ENCODE measurements at regions not wholly inside any gene's neighbourhood (a gene's known extent, or its start where the extent isn't known, plus 50 kb on each side); places are given as distances from the start of the nearest gene placed in this dataset.

DNA sequence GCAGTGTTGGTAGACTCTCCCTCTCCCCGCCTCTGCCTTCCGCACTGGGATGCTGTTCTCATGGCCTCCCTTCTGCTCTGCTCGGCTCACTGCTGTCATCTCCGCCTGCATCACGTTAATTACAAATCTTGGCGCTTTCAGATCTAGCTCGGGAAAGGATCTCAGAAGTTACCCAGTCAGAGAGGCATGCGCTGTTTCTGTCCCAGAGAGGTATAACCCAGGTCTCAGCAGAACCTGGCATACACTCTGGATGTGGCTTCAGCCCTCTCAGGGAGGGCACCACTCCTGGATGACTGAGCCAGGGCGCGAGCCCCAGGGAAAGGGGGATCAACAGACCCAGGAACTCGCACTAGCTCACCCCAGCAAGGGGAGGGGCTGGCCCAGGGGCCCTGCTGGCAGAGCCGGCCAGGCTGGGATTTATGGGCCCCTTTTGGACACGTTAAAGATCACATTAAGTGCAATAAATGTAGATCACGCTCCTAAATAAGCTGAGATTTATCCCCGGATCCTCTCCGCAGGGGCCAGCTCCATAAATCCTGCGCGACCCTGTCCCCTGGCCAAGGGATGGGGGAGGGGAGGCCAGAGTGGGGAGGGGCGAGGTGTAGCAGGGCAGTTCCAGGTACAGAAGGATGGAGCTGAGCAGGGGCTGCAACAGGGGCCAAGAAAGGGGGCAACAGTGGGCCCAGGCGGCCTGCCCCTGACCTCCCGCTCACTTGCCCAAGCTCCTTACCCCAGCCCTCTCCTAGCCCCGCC, 101.3 kb upstream of the ZBTB40 start:
- no peak overlapping the region for H3K27ac Mint-ChIP-seq
- peaks cover 16% of the 10 kb centered on the region for H3K4me1 Mint-ChIP-seq
- no peaks in the 10 kb centered on the region for H3K36me3 Mint-ChIP-seq (ENCODE audit: low read depth)
- H3K27me3 Mint-ChIP-seq = peaks cover 76% of the 10 kb centered on the region
- ATAC-seq = no peak
- H3K9me3 ChIP-seq (ENCODE audit: control insufficient read depth, low read length, poor library complexity, severe bottlenecking) = no peaks in the 10 kb centered on the region
- DNase-seq = no peak
- no peak overlapping the region for H3K4me3 Mint-ChIP-seq

DNA sequence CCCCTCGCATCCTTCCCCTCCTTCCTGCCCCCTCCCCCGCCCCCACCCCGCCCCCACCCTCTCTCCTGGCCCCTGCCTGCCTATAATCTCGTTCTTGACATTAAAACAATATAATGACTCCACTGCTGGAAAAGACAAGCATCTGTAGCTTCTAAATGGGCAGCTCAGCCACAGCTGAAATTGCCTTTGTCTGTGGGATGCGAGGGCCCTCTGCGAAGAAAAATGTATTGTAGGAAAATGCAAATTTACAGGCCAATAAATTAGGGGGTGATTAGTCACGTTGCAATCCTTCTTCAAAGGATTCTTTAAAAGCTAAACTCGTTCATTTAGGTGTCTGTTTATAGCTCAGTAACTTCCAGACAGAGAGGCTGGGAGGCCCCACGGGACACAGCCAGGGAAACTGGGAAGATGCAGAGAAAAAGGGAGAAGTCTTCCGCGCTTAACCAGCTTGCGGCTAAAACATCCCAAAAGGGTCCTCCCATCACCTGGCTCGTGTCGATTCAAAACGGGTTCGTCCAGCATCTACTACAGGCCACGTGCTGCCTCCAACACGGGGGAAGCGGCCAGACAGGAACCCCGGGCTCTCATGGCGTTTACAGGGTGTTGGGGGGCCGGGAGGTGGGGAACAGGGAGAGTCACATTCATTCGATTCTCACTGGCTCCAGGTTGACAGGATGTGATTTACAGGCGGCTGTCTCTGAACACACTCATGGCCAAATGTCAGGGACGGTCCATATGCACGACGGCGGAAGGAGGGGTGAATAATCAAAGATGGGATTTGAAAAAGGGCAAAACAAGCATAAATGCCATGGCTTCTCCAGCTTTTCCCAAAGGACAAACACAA, 100.5 kb upstream of the ZBTB40 start:
- no peak for ATAC-seq
- Mint-ChIP-seq H3K27ac (no peak overlapping the region), H3K4me1 (peaks cover 16% of the 10 kb centered on the region), H3K36me3 (ENCODE audit: low read depth) (no peaks in the 10 kb centered on the region), H3K27me3 (peaks cover 74% of the 10 kb centered on the region), H3K4me3 (no peak overlapping the region)
- DNase-seq = no peak
- H3K9me3 ChIP-seq (ENCODE audit: control insufficient read depth, low read length, poor library complexity, severe bottlenecking) = no peaks in the 10 kb centered on the region

DNA sequence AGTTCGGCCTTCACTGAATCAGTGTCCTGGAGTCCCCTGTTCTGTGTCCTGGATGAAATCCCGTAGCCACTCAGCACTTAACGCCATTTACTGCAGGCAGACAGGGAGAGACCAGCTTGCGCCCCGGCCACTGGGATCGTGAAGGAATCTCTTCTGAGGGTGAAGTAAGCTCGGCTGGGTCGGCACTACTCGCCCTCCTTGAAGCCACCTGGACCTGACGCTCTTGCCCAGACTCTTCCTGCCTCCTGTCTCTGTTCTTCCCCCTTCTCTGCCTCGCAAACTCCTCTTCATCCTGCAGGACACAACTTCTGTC, 99.9 kb upstream of the ZBTB40 start:
- Mint-ChIP-seq H3K27me3 (peaks cover 70% of the 10 kb centered on the region), H3K27ac (no peak overlapping the region), H3K4me3 (no peak overlapping the region), H3K36me3 (ENCODE audit: low read depth) (no peaks in the 10 kb centered on the region), H3K4me1 (peaks cover 16% of the 10 kb centered on the region)
- ATAC-seq (no peak), DNase-seq (no peak)
- no peaks in the 10 kb centered on the region for H3K9me3 ChIP-seq (ENCODE audit: control insufficient read depth, low read length, poor library complexity, severe bottlenecking)

DNA sequence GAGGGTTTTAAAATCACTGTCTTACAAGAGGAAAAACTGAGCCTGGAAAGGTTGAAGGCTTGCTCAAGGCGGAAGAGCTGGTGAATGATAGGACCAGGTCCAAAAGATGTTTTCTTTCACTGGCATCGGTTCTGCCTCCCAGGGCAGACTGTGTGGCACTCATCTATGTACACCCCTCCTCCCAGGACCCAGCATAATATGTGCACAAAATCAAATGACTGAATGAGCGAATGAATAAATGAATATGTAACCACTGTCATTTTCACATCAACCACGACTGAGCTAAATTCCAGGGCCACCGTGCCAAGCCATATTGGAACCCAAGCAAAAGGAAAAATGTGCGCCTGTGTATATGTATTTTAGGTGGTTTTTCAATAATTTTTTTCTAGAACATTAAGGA, 99.3 kb upstream of the ZBTB40 start:
- H3K4me1 Mint-ChIP-seq = peaks cover 16% of the 10 kb centered on the region
- no peaks in the 10 kb centered on the region for H3K9me3 ChIP-seq (ENCODE audit: control insufficient read depth, low read length, poor library complexity, severe bottlenecking)
- H3K27ac Mint-ChIP-seq = no peak overlapping the region
- no peak overlapping the region for H3K4me3 Mint-ChIP-seq
- ATAC-seq (no peak), DNase-seq (no peak)
- H3K36me3 Mint-ChIP-seq (ENCODE audit: low read depth) = no peaks in the 10 kb centered on the region
- peaks cover 72% of the 10 kb centered on the region for H3K27me3 Mint-ChIP-seq

DNA sequence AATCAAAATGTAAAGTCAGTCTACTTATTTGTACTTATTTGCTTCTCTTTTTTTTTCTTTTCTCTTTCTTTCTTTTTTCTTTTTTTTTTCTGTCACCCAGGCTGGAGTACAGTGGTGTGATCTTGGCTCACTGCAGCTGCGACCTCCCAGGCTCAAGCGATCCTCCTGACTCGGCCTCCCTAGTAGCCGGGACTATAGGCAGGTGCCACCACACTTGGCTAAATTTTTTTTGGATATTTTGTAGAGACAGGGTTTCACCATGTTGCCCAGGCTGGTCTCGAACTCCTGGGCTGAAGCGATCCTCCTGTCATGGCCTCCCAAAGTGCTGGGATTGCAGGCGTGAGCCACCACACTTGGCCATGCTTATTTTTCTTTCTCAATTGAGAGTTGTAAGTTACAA, 98.8 kb upstream of the ZBTB40 start:
- Mint-ChIP-seq H3K27ac (no peak overlapping the region), H3K27me3 (peaks cover 75% of the 10 kb centered on the region), H3K4me3 (no peak overlapping the region), H3K36me3 (ENCODE audit: low read depth) (no peaks in the 10 kb centered on the region), H3K4me1 (peaks cover 16% of the 10 kb centered on the region)
- no peaks in the 10 kb centered on the region for H3K9me3 ChIP-seq (ENCODE audit: control insufficient read depth, low read length, poor library complexity, severe bottlenecking)
- DNase-seq = no peak
- ATAC-seq = no peak

DNA sequence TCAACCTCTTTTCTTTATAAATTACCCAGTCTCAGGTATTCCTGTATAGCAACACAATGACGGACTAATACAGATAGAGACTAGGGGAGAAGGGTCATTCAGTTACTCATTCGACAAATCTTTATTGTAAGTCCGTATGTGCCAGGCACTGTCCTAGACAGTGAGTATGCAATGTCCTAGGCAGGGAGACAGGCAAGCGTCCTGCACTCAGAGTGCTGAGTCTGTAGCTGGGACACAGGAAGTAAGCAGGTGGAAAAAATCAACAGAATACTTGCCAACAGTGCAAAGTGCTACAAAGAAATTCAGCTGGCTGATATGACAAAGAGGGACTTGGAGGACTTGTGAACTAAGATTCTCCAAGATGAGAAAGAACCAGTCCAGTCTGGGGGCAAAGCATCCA, 92.2 kb upstream of the ZBTB40 start:
- H3K9me3 ChIP-seq (ENCODE audit: control insufficient read depth, low read length, poor library complexity, severe bottlenecking) = no peaks in the 10 kb centered on the region
- Mint-ChIP-seq H3K4me3 (no peak overlapping the region), H3K4me1 (peaks cover 3% of the 10 kb centered on the region), H3K36me3 (ENCODE audit: low read depth) (peaks cover 8% of the 10 kb centered on the region), H3K27me3 (peaks cover 78% of the 10 kb centered on the region), H3K27ac (no peak overlapping the region)
- ATAC-seq = no peak
- no peak for DNase-seq

DNA sequence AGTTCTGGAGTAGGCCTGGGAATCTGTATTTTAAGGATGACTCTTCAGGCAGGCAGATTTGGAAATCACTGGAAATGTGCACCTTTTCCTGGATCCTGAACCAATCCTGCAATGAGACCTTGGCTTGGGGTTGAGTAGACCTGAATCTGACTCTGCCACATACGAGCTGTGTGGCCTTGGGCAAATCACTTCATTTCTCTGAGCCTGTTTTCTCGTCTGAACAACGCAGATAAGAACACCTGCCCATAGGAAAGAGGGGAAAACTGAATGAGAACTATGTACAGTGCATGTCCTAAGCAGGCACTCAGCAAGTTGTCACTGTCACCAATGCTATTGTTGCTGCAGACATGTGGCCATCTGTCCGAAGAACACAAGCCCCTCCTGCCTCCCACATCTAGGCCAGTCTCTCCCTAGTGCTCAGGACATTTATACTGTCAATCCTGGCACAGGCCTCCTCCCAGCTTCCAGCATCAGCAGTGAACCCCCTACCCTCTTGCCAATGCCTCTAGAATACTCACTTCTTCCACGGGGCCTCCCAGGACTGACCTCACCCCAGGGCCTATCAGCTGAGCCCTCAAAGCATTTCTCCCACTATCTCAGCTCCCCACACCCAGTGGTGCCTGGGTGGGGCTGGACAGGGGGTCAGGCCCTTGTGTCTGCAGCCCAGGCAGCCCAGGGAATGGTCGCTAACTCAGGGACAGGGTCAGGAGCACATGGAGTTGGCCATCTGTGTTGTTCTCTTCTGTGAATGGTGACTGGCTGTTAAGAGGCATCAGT, 88.8 kb upstream of the ZBTB40 start:
- Mint-ChIP-seq H3K4me1 (peaks cover 3% of the 10 kb centered on the region), H3K27me3 (peaks cover 75% of the 10 kb centered on the region), H3K27ac (no peak overlapping the region), H3K36me3 (ENCODE audit: low read depth) (peaks cover 8% of the 10 kb centered on the region), H3K4me3 (no peak overlapping the region)
- DNase-seq (no peak), ATAC-seq (no peak)
- H3K9me3 ChIP-seq (ENCODE audit: control insufficient read depth, low read length, poor library complexity, severe bottlenecking) = no peaks in the 10 kb centered on the region

DNA sequence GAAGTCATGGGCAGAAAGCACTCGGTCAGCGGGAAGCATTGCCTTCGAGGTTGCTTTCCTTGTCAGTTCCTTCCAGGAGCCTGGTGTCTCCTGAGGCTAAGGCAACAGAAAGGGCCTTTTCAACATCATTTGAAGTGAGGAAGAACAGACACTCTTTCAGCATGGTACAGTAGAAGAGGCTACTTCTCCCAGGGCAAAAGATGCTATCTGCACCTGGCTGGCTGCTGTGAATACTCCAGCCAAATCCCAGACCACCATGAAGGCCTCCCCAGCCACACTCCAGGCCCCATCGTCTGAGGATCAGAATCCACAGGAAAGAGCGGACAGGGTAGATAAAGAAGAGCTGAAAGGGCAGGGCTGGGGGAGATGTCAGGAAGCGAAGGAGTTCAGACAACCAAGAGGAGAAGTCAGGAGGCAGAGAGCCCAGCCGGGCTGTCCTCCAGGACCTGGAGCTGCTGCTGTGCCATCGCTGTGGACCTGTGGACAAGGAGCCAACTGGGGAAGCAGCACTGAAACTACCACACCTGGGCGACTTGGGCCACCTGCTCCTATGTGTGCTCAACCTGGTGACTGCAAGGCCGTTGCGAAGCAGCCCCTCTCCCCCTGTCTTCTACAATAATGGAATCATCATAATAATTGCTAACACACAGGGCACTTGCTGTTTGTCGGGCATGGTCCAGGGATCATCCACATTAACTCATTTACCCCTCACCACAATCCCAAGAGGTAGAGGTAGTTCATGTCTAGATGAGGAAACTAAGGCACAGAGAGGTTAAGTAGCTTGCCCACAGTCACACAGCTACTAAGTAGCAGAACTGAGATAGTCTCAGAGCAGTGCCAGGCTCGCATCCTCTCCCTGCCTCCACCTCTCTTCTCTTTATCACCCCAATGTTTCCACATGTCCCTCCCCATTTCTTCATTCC, 88.0 kb upstream of the ZBTB40 start:
- Mint-ChIP-seq H3K4me3 (no peak overlapping the region), H3K27ac (no peak overlapping the region), H3K27me3 (peaks cover 75% of the 10 kb centered on the region), H3K4me1 (peaks cover 3% of the 10 kb centered on the region), H3K36me3 (ENCODE audit: low read depth) (peaks cover 8% of the 10 kb centered on the region)
- no peaks in the 10 kb centered on the region for H3K9me3 ChIP-seq (ENCODE audit: control insufficient read depth, low read length, poor library complexity, severe bottlenecking)
- DNase-seq (no peak), ATAC-seq (no peak)

DNA sequence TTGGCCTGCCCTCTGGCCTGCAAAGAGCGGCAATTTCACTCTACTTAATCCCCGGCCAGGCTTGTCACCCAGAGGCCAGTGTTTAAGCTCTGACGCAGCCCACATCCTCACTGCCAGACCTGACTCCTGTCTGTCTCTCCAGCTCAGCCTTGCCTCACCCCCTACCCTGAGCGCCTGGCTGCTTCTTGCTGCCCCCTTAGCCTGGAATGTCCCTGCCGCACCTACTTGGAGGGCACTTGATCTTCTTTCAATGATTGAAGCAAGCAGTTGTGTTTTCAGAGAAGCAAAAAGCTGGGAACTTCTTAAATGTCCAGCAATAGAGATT, 87.4 kb upstream of the ZBTB40 start:
- H3K36me3 Mint-ChIP-seq (ENCODE audit: low read depth) = peaks cover 8% of the 10 kb centered on the region
- H3K9me3 ChIP-seq (ENCODE audit: control insufficient read depth, low read length, poor library complexity, severe bottlenecking) = no peaks in the 10 kb centered on the region
- no peak overlapping the region for H3K27ac Mint-ChIP-seq
- H3K4me3 Mint-ChIP-seq = no peak overlapping the region
- DNase-seq (no peak), ATAC-seq (no peak)
- peaks cover 3% of the 10 kb centered on the region for H3K4me1 Mint-ChIP-seq
- peaks cover 75% of the 10 kb centered on the region for H3K27me3 Mint-ChIP-seq

DNA sequence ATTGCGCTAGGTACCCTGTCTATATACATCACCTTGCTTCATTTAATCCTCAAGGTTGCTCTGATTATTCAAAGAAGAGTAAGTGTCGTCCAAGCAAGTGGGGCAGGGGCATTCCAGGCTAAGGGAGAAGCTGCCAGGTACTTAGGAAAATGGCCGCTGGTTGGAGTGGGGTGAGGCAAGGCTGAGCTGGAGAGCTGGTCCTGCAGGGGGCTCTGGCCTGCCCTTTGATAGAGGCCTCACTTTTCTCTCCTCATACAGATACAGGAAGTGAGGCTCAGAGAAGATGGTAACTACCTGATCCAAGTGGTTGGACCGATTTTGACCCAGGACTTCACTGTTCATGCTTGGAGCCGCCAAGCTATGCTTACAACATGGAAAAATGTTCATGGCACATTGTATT, 86.9 kb upstream of the ZBTB40 start:
- Mint-ChIP-seq H3K27me3 (peaks cover 74% of the 10 kb centered on the region), H3K36me3 (ENCODE audit: low read depth) (peaks cover 6% of the 10 kb centered on the region), H3K27ac (no peak overlapping the region), H3K4me3 (no peak overlapping the region), H3K4me1 (peaks cover 3% of the 10 kb centered on the region)
- H3K9me3 ChIP-seq (ENCODE audit: control insufficient read depth, low read length, poor library complexity, severe bottlenecking) = no peaks in the 10 kb centered on the region
- ATAC-seq (no peak), DNase-seq (no peak)

DNA sequence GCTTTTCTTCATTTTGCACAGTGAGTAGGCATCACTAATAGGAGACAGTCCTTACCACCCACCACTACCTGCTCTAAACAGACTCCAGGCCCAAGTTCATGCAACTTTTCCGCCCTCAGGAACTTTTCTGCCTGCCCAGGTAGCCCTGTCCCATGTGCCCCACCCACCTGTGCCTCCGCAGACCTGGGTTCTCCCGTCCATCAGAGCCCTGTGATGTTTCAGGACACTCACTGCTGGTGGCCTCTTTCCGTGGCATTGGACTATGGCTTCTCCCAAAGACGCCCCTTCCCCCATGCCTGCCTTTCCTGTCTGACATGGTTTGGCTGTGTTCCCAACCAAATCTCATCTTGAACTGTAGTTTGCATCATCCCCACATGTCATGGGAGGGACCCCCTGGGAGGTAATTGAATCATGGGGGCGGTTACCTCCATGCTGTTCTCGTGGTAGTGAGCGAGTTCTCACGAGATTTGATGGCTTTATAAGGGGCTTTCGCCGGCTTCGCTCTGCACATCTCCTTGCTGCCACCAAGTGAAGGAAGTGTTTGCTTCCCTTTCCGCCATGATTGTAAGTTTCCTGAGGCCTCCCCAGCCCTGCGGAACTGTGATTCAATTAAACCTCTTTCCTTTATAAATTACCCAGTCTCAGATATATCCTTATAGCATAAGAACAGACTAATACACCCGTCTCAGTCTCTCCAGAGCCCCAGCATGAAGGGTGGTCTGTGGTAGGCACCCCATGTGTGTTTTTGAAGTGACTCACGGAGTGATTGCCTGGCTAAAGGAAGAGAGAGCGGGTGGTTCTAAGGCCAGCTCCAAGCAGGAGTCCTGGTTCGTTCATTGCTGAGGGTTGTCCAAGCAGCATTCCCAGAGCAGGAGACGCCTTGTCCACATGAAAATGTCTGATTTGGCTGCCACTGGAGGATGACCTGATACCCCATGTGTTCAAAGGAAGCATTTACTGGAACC, 86.0 kb upstream of the ZBTB40 start:
- Mint-ChIP-seq H3K27ac (no peak overlapping the region), H3K27me3 (peaks cover 72% of the 10 kb centered on the region), H3K4me1 (peaks cover under 1% of the 10 kb centered on the region), H3K36me3 (ENCODE audit: low read depth) (peaks cover 5% of the 10 kb centered on the region), H3K4me3 (no peak overlapping the region)
- no peak for ATAC-seq
- no peak for DNase-seq
- H3K9me3 ChIP-seq (ENCODE audit: control insufficient read depth, low read length, poor library complexity, severe bottlenecking) = no peaks in the 10 kb centered on the region

DNA sequence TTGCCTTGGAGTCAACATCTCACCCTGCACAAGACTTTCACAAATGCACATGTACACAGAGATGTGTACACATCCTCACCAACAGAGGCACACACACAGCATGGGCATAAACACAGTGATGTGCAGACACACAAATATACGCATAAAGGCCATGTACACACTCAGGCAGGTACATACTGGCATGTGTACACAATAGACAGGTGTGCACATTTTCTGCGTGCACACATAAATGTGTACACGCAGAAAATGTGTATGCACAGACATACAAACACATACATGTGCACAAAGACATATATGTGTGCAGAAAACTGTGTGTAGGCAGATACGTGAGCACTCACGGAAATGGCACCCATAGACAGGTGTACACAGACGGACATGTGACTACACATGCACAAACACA, 85.3 kb upstream of the ZBTB40 start:
- Mint-ChIP-seq H3K27me3 (peaks cover 68% of the 10 kb centered on the region), H3K4me1 (no peaks in the 10 kb centered on the region), H3K27ac (no peak overlapping the region), H3K4me3 (no peak overlapping the region), H3K36me3 (ENCODE audit: low read depth) (peaks cover 5% of the 10 kb centered on the region)
- DNase-seq (no peak), ATAC-seq (no peak)
- no peaks in the 10 kb centered on the region for H3K9me3 ChIP-seq (ENCODE audit: control insufficient read depth, low read length, poor library complexity, severe bottlenecking)

Data from T-helper 17 cell (primary cell).